NCI-H1105 treated with DMSO at 0.1 percent for 48 hours (cell line): ENCODE measurements at regions not wholly inside any gene's neighbourhood (a gene's known extent, or its start where the extent isn't known, plus 50 kb on each side); places are given as distances from the start of the nearest gene placed in this dataset.

Experiments
- DNase-seq: peaks from one replicate; lab custom pipeline; 2025; lab: John Stamatoyannopoulos, UW

GRCh38 chr6:65818576-65818975 lies 111.5 kb upstream of the EYS start:
- no peak for DNase-seq

GRCh38 chr6:65816991-65817390 lies 110.0 kb upstream of the EYS start:
- peak; percentile 6 for DNase-seq

- DNase-seq: no peak
These were observed 107.0 kb upstream of the EYS start for GRCh38 chr6:65814071-65814470.

GRCh38 chr6:65803186-65803585 lies 96.2 kb upstream of the EYS start:
- no peak for DNase-seq

GRCh38 chr6:65799389-65799788 lies 92.4 kb upstream of the EYS start:
- DNase-seq: no peak

GRCh38 chr6:65798280-65799014 lies 91.4 kb upstream of the EYS start:
- DNase-seq: no peak

- no peak for DNase-seq
These were observed 83.6 kb upstream of the EYS start for GRCh38 chr6:65790666-65791065.

- no peak for DNase-seq
These were observed 80.8 kb upstream of the EYS start for GRCh38 chr6:65787787-65788186.

- no peak for DNase-seq
These were observed 79.8 kb upstream of the EYS start for GRCh38 chr6:65786815-65787214.

- DNase-seq: no peak
These were observed 73.7 kb upstream of the EYS start for GRCh38 chr6:65780691-65781090.

GRCh38 chr6:65776332-65776731 lies 69.3 kb upstream of the EYS start:
- DNase-seq: no peak

GRCh38 chr6:65771946-65772345 lies 64.9 kb upstream of the EYS start:
- no peak for DNase-seq

GRCh38 chr6:65761890-65762289 lies 54.9 kb upstream of the EYS start:
- no peak for DNase-seq

GRCh38 chr6:65760285-65760684 lies 53.3 kb upstream of the EYS start:
- DNase-seq: no peak
